ENCODE measurements at regions not wholly inside any gene's neighbourhood (a gene's known extent, or its start where the extent isn't known, plus 50 kb on each side); places are given as distances from the start of the nearest gene placed in this dataset.
"Not testable (repeated sequence)": the region's sequence is repeated elsewhere in the genome, so short reads cannot be mapped to it uniquely, and the experiment has no call there.

- DNase-seq (no peak), ATAC-seq (no peak)
These were observed 967.1 kb upstream of the ROBO1 start for GRCh38 chr3:80734920-80735319.

- ATAC-seq, result no peak
These were observed 966.7 kb upstream of the ROBO1 start for GRCh38 chr3:80734483-80734882.

GRCh38 chr3:80733522-80734176, 965.9 kb upstream of the ROBO1 start:
- DNase-seq (no peak), ATAC-seq (no peak)

More at GRCh38 chr3:80734483-80734882, 966.7 kb upstream of the ROBO1 start:
- no peak for DNase-seq

- ATAC-seq, DNase-seq: not testable (repeated sequence)
These were observed 959.8 kb upstream of the ROBO1 start for GRCh38 chr3:80727561-80727960.

- not testable (repeated sequence) for ATAC-seq
These were observed 942.0 kb upstream of the ROBO1 start for GRCh38 chr3:80709597-80710322.

GRCh38 chr3:80705290-80705689, 937.5 kb upstream of the ROBO1 start:
- DNase-seq (no peak), ATAC-seq (no peak)

More at GRCh38 chr3:80709597-80710322, 942.0 kb upstream of the ROBO1 start:
- DNase-seq, result not testable (repeated sequence)

- no peak for DNase-seq
- no peak for ATAC-seq
These were observed 933.6 kb upstream of the ROBO1 start for GRCh38 chr3:80701349-80701748.

- ATAC-seq (no peak), DNase-seq (no peak)
These were observed 929.5 kb upstream of the ROBO1 start for GRCh38 chr3:80697291-80697690.

GRCh38 chr3:80696280-80696679, 928.5 kb upstream of the ROBO1 start:
- no peak for DNase-seq
- ATAC-seq, result no peak

GRCh38 chr3:80688814-80689213, 921.0 kb upstream of the ROBO1 start:
- ATAC-seq (no peak), DNase-seq (no peak)

GRCh38 chr3:80682951-80683350, 915.2 kb upstream of the ROBO1 start:
- DNase-seq (no peak), ATAC-seq (no peak)

- DNase-seq (no peak), ATAC-seq (no peak)
These were observed 914.4 kb upstream of the ROBO1 start for GRCh38 chr3:80682235-80682634.

- DNase-seq, result no peak
- ATAC-seq, result no peak
These were observed 910.0 kb upstream of the ROBO1 start for GRCh38 chr3:80677796-80678195.

- ATAC-seq, result no peak
- DNase-seq, result no peak
These were observed 909.1 kb upstream of the ROBO1 start for GRCh38 chr3:80676866-80677265.

GRCh38 chr3:80676261-80676660, 908.5 kb upstream of the ROBO1 start:
- ATAC-seq (no peak), DNase-seq (no peak)

GRCh38 chr3:80675790-80676189, 908.0 kb upstream of the ROBO1 start:
- DNase-seq (no peak), ATAC-seq (no peak)

- DNase-seq (no peak), ATAC-seq (no peak)
These were observed 900.9 kb upstream of the ROBO1 start for GRCh38 chr3:80668600-80669294.

GRCh38 chr3:80668100-80668499, 900.3 kb upstream of the ROBO1 start:
- DNase-seq (no peak), ATAC-seq (no peak)

GRCh38 chr3:80663426-80663825, 895.6 kb upstream of the ROBO1 start:
- DNase-seq, result no peak
- ATAC-seq, result no peak

GRCh38 chr3:80655216-80655615, 887.4 kb upstream of the ROBO1 start:
- no peak for DNase-seq
- no peak for ATAC-seq

GRCh38 chr3:80649170-80649569, 881.4 kb upstream of the ROBO1 start:
- DNase-seq (no peak), ATAC-seq (no peak)

- no peak for DNase-seq
- ATAC-seq, result no peak
These were observed 875.6 kb upstream of the ROBO1 start for GRCh38 chr3:80643421-80643820.
